ENCODE measurements at regions not wholly inside any gene's neighbourhood (a gene's known extent, or its start where the extent isn't known, plus 50 kb on each side); places are given as distances from the start of the nearest gene placed in this dataset.

- Histone ChIP-seq H2AFZ (ENCODE audit: low read depth, low read length) (no peak overlapping the region), H3K9me2 (ENCODE audit: insufficient read depth, low read length) (no peaks in the 10 kb centered on the region), H3K27ac (ENCODE audit: low read length) (no peak overlapping the region), H3K79me2 (replicated peaks; ENCODE audit: insufficient read depth, low read length) (no peaks in the 10 kb centered on the region), H3K27me3 (ENCODE audit: insufficient read depth, low read depth, low read length) (no peaks in the 10 kb centered on the region), H3K4me2 (ENCODE audit: low read length) (no peak overlapping the region), H3K9ac (ENCODE audit: low read length) (no peak overlapping the region), H3K36me3 (ENCODE audit: insufficient read depth, low read length) (no peaks in the 10 kb centered on the region), H3K4me3 (ENCODE audit: low read length) (no peak overlapping the region), H3K9me3 (ENCODE audit: low read length) (no peaks in the 10 kb centered on the region), H4K20me1 (ENCODE audit: insufficient read depth) (no peaks in the 10 kb centered on the region), H3F3A (ENCODE audit: insufficient read depth, low read length, poor library complexity, severe bottlenecking) (no peaks in the 10 kb centered on the region)
- TF ChIP-seq EZH2 (IDR thresholded peaks at IDR 0.05; ENCODE audit: borderline replicate concordance, insufficient read depth, low read length, poor library complexity, severe bottlenecking) (no peak), TAF1 (IDR thresholded peaks at IDR 0.05; ENCODE audit: low read depth) (no peak), EP300 (conservative IDR thresholded peaks at IDR 0.05; ENCODE audit: poor library complexity, severe bottlenecking) (no peak), REST (IDR thresholded peaks at IDR 0.05; ENCODE audit: borderline replicate concordance) (no peak), POLR2AphosphoS5 (IDR thresholded peaks at IDR 0.05) (no peak), RAD21 (conservative IDR thresholded peaks at IDR 0.05) (no peak), MXI1 (conservative IDR thresholded peaks at IDR 0.05; ENCODE audit: poor library complexity, severe bottlenecking) (no peak), CTCF (IDR thresholded peaks at IDR 0.05; ENCODE audit: poor library complexity, severe bottlenecking) (no peak), SMC3 (conservative IDR thresholded peaks at IDR 0.05; ENCODE audit: poor library complexity) (no peak)
Measured at GRCh38 chr7:7090460-7090859, 91.9 kb upstream of the C1GALT1 start.

GRCh38 chr7:7098280-7098818 is 84.0 kb upstream of the C1GALT1 start:
- Histone ChIP-seq H3K27me3 (ENCODE audit: insufficient read depth, low read depth, low read length) (no peaks in the 10 kb centered on the region), H3K4me2 (ENCODE audit: low read length) (no peak overlapping the region), H3K9me3 (ENCODE audit: low read length) (no peaks in the 10 kb centered on the region), H3K9ac (ENCODE audit: low read length) (no peak overlapping the region), H3K4me3 (ENCODE audit: low read length) (no peak overlapping the region), H3K79me2 (replicated peaks; ENCODE audit: insufficient read depth, low read length) (no peaks in the 10 kb centered on the region), H2AFZ (ENCODE audit: low read depth, low read length) (no peak overlapping the region), H3K36me3 (ENCODE audit: insufficient read depth, low read length) (no peaks in the 10 kb centered on the region), H3K9me2 (ENCODE audit: insufficient read depth, low read length) (no peaks in the 10 kb centered on the region), H3F3A (ENCODE audit: insufficient read depth, low read length, poor library complexity, severe bottlenecking) (no peaks in the 10 kb centered on the region), H4K20me1 (ENCODE audit: insufficient read depth) (no peaks in the 10 kb centered on the region), H3K27ac (ENCODE audit: low read length) (no peak overlapping the region)
- TF ChIP-seq CTCF (IDR thresholded peaks at IDR 0.05; ENCODE audit: poor library complexity, severe bottlenecking) (no peak), MXI1 (conservative IDR thresholded peaks at IDR 0.05; ENCODE audit: poor library complexity, severe bottlenecking) (no peak), TAF1 (IDR thresholded peaks at IDR 0.05; ENCODE audit: low read depth) (no peak), POLR2AphosphoS5 (IDR thresholded peaks at IDR 0.05) (no peak), RAD21 (conservative IDR thresholded peaks at IDR 0.05) (no peak), EP300 (conservative IDR thresholded peaks at IDR 0.05; ENCODE audit: poor library complexity, severe bottlenecking) (no peak), EZH2 (IDR thresholded peaks at IDR 0.05; ENCODE audit: borderline replicate concordance, insufficient read depth, low read length, poor library complexity, severe bottlenecking) (no peak), SMC3 (conservative IDR thresholded peaks at IDR 0.05; ENCODE audit: poor library complexity) (no peak), REST (IDR thresholded peaks at IDR 0.05; ENCODE audit: borderline replicate concordance) (no peak)
